ENCODE measurements at regions not wholly inside any gene's neighbourhood (a gene's known extent, or its start where the extent isn't known, plus 50 kb on each side); places are given as distances from the start of the nearest gene placed in this dataset.

DNA sequence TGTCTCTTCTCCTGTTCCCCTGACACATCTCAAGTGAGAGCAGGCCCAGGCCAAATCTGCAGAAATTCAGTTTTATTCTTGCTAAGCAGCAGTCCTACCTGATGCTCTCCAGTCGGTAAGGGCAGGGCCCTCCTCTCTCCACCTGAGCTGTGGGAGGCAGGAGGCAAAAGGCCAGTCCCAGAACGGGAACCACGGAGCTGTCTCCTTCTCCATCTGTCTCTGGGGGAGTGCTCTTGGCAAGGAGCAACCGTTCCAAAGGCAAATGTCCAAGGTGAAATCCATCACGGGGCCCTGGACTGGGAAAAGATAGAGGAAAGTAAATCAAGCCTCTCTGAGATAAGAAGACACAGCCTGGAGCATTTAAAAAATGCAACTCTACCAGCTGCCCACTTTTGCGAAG, 65.2 kb upstream of the CDON start:
- peak in 2 of 14 donors; percentile 34 to 96 for DNase-seq

DNA sequence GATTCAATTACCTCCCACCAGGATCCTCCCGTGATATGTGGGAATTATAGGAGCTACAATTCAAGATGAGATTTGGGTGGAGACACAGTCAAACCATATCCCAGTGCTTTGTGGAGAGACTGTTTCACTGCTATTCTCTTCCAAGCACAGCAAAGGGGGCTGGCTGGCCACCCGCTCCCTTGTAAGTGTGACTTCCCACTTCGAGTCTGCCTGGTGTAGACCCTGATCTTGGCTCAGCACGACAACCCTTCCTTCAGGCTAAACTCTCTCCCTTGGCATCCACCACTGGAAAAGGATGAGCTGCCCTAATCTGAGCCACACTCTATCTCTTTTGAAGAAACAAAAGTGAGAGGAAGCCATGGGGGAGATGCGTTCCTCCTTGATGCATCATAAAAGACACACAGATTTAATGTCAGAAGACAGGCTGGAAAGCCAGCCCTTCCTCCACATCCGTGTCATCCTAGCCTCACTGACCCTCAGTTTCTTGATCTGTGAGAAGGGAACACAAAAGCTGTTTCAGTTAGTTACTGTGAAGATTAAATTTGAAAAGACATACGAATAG, 64.7 kb upstream of the CDON start:
- no peak for DNase-seq

DNA sequence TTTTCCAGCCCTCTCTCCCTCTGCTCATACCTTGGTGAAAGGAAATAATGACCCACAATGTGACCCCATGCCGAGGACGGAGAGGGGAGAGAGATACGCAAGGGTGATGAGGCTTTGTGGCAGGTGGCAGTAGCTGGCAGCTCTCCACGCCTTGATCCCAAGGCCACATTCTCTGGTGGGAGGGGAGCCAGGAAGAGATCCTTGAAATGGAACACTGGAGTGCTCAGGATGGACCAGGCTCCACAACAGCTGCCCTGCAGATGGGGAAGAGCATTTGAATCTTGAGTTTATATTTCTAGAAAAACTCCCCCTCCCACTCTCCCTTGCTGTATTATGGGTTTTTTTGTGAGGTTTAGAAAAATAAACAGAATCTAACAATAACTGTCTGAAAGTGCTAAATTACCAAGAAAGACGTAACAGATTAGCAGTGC, 61.6 kb upstream of the CDON start:
- DNase-seq: peak in 1 of 14 donors; percentile 32

DNA sequence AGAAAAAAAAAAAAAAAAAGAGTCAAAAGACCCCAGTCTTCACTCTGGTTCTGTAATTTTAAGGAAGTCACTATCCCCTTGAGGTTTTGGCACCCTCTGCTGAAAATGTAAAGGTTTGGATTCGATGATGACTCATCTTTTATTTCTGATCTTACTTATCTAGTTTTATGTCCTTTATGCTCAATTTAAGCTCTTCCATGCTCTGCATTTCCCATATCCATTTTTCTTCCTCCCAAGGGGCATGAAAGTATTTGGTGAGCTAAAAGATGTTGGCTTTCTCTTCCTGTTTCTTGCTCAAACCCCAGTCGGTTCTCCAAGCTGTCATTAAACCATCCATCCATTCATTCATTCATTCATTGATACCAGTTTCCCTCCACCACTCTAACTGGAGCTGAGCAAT, 61.0 kb upstream of the CDON start:
- no peak for DNase-seq

DNA sequence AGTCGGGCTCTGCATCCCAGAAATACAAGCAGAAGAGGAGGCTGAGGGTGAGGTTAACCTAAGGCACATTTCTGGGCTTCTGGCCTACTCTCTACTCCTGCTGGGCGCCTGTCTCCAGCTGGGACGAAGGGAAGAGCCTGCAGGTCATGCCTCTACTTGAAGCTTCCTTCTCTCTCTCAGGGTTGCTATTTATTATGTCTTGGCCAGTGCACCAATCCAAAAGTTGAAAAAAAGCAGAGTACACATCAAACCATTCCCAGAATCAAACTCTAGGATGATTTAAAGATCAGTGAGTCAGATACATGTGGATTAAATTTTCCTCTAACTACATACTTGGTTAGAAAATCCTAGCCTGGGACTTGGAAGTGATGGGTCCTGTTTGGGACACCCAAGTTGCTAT, 60.2 kb upstream of the CDON start:
- DNase-seq: no peak

DNA sequence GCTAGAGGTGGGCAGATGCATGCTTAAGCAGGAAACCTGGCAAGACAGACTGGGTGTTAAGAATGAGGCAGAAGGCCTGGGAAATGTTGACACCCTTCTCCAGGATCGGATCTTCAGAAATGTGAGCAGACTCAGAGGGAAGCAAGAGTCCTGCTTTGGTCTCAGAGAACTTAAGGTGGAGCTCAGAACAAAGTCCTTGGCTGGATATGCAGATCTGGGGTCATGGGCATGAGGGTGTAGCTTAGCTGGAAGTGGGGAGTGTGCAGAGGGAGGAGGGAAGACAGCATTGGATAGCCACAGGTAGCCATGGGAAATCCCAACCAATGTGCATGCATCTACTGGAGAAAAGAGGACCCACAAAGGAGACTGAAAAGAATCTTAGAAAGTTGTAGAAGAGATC, 58.6 kb upstream of the CDON start:
- DNase-seq: no peak

DNA sequence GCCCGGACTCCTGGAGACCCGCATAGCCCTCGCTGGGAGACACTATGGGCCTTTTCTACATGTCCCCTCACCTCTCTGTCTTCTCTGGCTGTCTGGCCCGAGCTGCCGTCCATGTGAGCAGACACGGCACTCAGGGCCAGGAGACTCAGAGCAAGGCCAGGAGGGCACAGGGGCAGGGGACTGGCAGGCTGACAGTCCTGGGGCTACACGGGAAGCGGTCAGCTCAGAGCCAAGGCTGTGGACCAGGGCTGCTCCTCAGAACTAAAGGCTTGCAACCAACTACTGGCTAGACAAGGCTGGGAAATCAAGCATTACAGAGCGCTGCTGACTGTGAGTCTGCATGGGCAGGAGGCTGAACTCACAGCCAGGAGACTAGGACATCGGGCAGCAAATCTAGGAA, 56.1 kb upstream of the CDON start:
- peak in 3 of 14 donors; percentile 12 to 54 (median 38) for DNase-seq

DNA sequence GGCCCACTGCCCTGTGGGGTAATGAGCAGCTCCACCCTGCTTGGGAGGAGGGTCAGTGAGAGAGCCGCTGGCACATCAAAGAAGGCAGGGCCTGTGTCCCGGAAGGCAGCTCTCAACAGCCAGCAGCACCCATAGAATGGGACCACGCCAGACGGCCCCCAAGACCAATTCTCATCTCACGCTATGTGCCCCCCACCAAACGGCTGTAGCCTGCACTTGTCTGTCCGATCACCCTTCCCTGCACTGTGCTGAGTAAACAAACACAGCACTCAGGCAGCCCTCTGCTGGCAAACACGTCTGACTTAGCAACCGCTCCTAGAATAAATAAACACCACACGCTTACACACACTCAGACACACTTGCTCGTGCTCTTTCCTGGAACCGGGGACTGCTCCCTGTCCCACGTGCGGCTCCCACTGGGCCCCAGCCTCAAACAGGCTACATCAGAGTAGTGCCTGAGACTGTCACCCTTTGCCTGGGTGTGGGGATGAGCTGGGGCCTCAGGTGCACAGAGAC, 53.2 kb upstream of the CDON start:
- DNase-seq: peak in 2 of 14 donors; percentile 11 to 62

DNA sequence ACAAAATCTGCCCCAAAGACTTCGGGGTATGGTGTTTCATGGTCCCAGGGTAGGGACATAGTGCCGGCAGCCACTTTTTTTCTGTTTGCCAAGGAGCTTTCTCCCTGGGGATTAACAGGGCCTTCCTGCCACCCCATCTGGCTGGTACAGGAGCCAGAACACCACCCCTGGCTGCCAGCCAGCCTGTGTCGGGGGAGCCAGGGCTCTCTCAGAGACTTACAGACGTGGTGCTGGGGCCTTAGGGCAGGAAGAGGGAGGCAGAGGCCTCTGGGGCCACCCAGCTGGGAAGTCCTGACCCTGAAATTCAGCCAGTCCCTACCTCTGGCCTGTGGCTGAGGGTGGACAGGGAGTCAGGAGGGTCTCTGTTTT, 52.4 kb upstream of the CDON start:
- DNase-seq: peak in 1 of 14 donors; percentile 31

DNA sequence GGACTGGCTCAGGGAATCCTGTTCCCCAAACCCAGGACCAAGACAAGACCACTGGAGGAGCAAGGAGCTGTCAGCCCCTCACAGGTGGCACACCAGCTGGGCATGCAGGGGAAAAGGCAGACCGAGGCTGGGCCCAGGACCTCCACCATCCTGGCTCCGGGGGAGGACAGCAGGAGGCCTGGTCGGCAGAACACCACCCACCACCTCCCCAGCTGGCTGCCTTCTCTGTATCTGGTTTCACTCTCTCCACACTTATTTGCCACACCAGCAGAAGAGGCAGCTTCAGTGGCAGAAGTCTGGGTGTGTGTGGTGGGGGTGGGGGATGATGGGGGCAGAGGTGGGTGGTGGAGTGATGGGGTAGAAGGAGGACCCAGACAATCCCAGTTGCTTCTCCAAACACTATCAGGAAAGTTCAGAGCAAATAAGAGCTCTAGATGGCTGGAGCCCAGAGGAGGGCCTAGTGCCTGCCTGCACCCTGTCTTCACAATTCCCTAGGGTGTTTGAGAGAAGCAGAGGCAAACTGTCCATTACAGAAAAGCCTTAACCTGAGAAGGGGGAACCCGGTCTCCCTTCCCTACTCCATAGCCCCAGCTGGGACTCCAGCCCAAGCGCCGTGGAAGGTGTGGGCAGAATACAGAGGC, 51.9 kb upstream of the CDON start:
- no peak for DNase-seq

DNA sequence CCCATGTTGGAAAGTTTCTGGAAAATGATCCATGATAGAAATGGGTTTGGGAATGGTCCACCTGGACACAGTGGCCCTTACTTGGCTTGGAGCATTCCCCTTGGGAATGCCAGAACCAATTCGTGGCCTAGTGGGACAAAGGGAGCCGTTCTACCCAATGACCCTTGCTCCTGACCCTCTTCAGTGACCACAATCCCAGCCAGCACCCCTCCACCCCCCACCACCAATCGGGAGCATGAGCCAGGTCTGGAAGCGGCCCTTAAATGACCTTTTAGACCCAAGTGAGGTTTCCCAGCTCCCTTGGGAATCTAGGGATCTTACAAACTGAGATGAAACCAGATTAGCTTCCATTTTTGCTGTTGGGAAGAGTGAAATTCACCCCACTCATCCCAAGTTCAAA, 51.3 kb upstream of the CDON start:
- no peak for DNase-seq

DNA sequence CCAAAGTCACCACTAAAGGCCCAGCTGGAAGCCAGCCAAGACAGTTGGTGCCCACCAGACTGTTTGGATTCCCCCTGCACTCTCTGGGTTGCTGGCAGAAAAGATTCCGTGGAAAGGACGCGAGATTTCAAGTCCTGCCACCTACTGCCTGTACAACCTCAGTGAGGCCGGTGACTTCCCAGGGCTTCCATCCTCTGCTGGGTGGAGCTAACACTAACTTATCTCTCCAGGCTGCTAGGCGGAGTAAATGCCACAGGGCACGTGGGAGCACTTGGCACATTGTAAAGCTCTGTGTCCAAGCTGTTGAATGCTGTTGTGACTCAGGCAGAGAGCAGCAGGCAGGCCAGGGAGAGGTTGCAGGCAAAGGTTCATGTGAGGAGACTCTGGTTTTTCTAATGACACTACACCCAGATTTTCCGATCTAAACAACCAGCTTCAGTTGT, 50.9 kb upstream of the CDON start:
- peak in 3 of 14 donors; percentile 12 to 92 (median 41) for DNase-seq

DNA sequence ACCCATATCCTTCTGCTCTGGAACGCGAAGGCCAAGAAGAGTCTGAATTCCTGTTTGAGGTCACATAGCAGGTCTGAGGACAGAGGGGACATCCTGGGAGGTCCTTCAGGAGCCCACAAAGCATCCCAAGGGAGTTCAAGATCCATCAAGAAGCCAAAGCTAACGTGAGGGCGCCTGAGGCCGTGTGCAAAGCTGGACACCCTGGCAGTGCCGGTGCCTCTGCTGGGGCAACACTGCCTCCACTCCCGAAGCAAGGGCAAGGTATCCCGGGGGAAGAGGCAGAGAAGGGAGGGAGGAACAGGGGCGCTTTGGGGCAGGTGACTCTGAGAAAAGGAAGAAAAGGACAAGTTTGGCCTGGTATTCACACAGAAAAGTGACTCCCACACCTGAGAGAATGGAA, 50.3 kb upstream of the CDON start:
- no peak for DNase-seq

DNA sequence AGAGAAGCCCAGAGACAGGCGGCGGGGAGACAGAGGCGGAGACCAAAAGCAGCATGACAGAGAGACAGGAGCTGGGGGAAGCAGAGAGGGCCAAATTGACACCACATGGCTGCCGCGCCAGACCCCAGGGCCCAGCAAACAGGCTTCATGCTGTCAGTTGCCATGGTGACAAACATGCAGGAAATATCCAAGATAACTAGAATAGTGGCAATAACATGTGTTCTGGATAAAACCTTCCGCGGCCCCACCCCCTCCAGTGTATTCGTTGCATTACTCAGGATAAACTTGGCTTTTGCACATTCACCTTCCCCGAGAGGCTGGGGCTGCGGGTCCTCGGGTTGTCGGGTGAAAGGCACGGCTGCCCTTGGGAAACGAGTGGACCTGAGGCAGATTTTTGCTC, 49.9 kb upstream of the CDON start:
- DNase-seq: peak in 1 of 14 donors; percentile 42

Data from C1 segment of cervical spinal cord (tissue), 14 donors.